ENCODE measurements at regions not wholly inside any gene's neighbourhood (a gene's known extent, or its start where the extent isn't known, plus 50 kb on each side); places are given as distances from the start of the nearest gene placed in this dataset.

DNA sequence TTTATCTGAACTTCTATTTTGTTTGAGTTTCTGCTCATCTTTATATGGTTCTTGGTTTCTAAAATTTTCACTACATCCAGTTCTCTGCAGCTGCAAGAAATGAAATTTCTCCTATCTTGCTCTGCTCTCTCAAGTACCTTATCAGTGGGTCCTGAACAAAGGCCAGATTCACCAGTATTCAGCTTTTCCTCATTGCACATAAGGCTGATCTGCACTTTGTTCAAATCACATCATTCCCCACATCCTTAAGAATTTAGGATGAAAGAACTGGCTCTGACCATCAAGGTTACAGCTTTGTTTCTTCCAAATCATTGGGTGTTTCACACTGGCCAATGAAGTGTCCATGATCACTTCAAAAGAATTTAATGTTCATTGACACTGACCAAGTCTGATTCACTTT, 211.4 kb downstream of the GRIN2B start:
- no peaks in the 10 kb centered on the region for H3K27me3 ChIP-seq (ENCODE audit: insufficient read depth)
- H2AFZ ChIP-seq (ENCODE audit: low read depth): no peak overlapping the region
- H3K9me3 ChIP-seq: no peaks in the 10 kb centered on the region
- no peaks in the 10 kb centered on the region for H3K4me1 ChIP-seq (ENCODE audit: control insufficient read depth in 1 of 2, insufficient read depth in 2 of 2, low read depth in 1 of 2, low read length in 1 of 2)
- no peaks in the 10 kb centered on the region for H3K36me3 ChIP-seq (replicated peaks in 1 of 2; ENCODE audit: control insufficient read depth in 1 of 2, insufficient read depth in 2 of 2, low read length in 1 of 2)
- ChIA-PET POLR2A (interaction anchor here (0.5 kb wide), 1 partner anchor 150 kb away, joined by 6 read pairs; no protein-coding TSS in a partner anchor), CTCF (no interaction called here)
- H3K27ac ChIP-seq (ENCODE audit: low read depth in 2 of 2, low read length in 1 of 2): no peak overlapping the region
- no peak overlapping the region for H3K4me3 ChIP-seq (ENCODE audit: low read depth in 2 of 2, low read length in 1 of 2)
- H3K9ac ChIP-seq: no peak overlapping the region
- H3K79me2 ChIP-seq (ENCODE audit: insufficient read depth): no peaks in the 10 kb centered on the region
- TF ChIP-seq POLR2AphosphoS5 (IDR thresholded peaks at IDR 0.05; ENCODE audit: low read depth, low read length): no peak
- TF ChIP-seq NFIC (IDR thresholded peaks at IDR 0.05; ENCODE audit: borderline replicate concordance): no peak
- TF ChIP-seq, protein P1, sequence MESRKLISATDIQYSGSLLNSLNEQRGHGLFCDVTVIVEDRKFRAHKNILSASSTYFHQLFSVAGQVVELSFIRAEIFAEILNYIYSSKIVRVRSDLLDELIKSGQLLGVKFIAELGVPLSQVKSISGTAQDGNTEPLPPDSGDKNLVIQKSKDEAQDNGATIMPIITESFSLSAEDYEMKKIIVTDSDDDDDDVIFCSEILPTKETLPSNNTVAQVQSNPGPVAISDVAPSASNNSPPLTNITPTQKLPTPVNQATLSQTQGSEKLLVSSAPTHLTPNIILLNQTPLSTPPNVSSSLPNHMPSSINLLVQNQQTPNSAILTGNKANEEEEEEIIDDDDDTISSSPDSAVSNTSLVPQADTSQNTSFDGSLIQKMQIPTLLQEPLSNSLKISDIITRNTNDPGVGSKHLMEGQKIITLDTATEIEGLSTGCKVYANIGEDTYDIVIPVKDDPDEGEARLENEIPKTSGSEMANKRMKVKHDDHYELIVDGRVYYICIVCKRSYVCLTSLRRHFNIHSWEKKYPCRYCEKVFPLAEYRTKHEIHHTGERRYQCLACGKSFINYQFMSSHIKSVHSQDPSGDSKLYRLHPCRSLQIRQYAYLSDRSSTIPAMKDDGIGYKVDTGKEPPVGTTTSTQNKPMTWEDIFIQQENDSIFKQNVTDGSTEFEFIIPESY (IDR thresholded peaks at IDR 0.05; ENCODE audit: borderline replicate concordance, low read depth): no peak
- TF ChIP-seq JUND (IDR thresholded peaks at IDR 0.05): no peak
- TF ChIP-seq, protein P2, sequence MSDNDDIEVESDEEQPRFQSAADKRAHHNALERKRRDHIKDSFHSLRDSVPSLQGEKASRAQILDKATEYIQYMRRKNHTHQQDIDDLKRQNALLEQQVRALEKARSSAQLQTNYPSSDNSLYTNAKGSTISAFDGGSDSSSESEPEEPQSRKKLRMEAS (IDR thresholded peaks at IDR 0.05; ENCODE audit: low read depth): no peak
- no peak for TF ChIP-seq SIN3A (IDR thresholded peaks at IDR 0.05; ENCODE audit: borderline replicate concordance, low read depth, low read length)
- TF ChIP-seq FOXM1 (IDR thresholded peaks at IDR 0.05; ENCODE audit: low read depth): no peak
- TF ChIP-seq CHD2 (IDR thresholded peaks at IDR 0.05; ENCODE audit: low read length, partially characterized antibody): no peak
- TF ChIP-seq TCF12 (IDR thresholded peaks at IDR 0.05): no peak
- no peak for TF ChIP-seq GATA2 (CRISPR knock-in tag; IDR thresholded peaks at IDR 0.05)
- no peak for TF ChIP-seq RFX5 (IDR thresholded peaks at IDR 0.05; ENCODE audit: low read length)
- TF ChIP-seq YY1 (IDR thresholded peaks at IDR 0.05; ENCODE audit: low read depth): no peak
- no peaks in the 10 kb centered on the region for H4K20me1 ChIP-seq (ENCODE audit: insufficient read depth)
- H3K4me2 ChIP-seq: no peak overlapping the region
- no peaks in the 10 kb centered on the region for H3K9me2 ChIP-seq
- H3F3A ChIP-seq (replicated peaks; ENCODE audit: insufficient read depth): no peaks in the 10 kb centered on the region
- DNase-seq: no peak

DNA sequence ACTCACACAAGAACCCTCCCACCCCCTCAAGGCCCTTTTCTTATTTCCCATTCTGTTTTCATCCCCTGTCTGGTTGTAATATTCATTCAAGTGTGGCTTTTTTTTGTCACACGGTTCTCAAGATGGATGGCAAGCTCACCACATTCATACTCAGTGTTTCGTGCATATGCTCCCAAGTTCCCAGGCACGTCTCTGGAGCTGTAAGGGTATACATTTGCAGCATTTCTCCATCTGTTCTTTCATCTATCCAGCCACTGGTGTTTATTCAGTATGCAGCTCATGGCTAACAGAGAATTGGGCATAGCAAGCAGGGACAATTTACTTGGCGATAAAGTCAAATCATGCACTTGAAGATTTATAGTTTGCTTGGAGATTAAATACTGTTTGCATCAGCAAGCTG, 212.1 kb downstream of the GRIN2B start:
- no peaks in the 10 kb centered on the region for H3K36me3 ChIP-seq (replicated peaks in 1 of 2; ENCODE audit: control insufficient read depth in 1 of 2, insufficient read depth in 2 of 2, low read length in 1 of 2)
- no peaks in the 10 kb centered on the region for H3K4me1 ChIP-seq (ENCODE audit: control insufficient read depth in 1 of 2, insufficient read depth in 2 of 2, low read depth in 1 of 2, low read length in 1 of 2)
- H3F3A ChIP-seq (replicated peaks; ENCODE audit: insufficient read depth): no peaks in the 10 kb centered on the region
- no peak overlapping the region for H3K4me3 ChIP-seq (ENCODE audit: low read depth in 2 of 2, low read length in 1 of 2)
- 18% methylated on average over 4 of the region's 4 CpGs for WGBS (ENCODE audit: low lambda C conversion rate)
- H4K20me1 ChIP-seq (ENCODE audit: insufficient read depth): no peaks in the 10 kb centered on the region
- no peak overlapping the region for H3K4me2 ChIP-seq
- no peaks in the 10 kb centered on the region for H3K9me2 ChIP-seq
- H3K79me2 ChIP-seq (ENCODE audit: insufficient read depth): no peaks in the 10 kb centered on the region
- H3K27me3 ChIP-seq (ENCODE audit: insufficient read depth): no peaks in the 10 kb centered on the region
- H3K9ac ChIP-seq: no peak overlapping the region
- H3K27ac ChIP-seq (ENCODE audit: low read depth in 2 of 2, low read length in 1 of 2): no peak overlapping the region
- H2AFZ ChIP-seq (ENCODE audit: low read depth): no peak overlapping the region
- TF ChIP-seq JUND (IDR thresholded peaks at IDR 0.05) (no peak), SIN3A (IDR thresholded peaks at IDR 0.05; ENCODE audit: borderline replicate concordance, low read depth, low read length) (no peak), NRF1 (IDR thresholded peaks at IDR 0.05; ENCODE audit: low read depth, low read length) (no peak)
- ChIA-PET POLR2A (no interaction called here), CTCF (interaction anchor here (1.1 kb wide), 1 partner anchor 10 kb away, joined by 3 read pairs; no protein-coding TSS in a partner anchor)
- no peak for DNase-seq
- no peaks in the 10 kb centered on the region for H3K9me3 ChIP-seq

Data from SK-N-SH (cell line).